SIG-M5 treated with dmso at 0.1 percent for 504 hours (cell line): ENCODE measurements at regions not wholly inside any gene's neighbourhood (a gene's known extent, or its start where the extent isn't known, plus 50 kb on each side); places are given as distances from the start of the nearest gene placed in this dataset.

ENCODE experiments used
- DNase-seq: peaks from one replicate; lab custom pipeline; 2025; ENCODE audit not compliant: unreplicated experiment; lab: John Stamatoyannopoulos, UW

DNA sequence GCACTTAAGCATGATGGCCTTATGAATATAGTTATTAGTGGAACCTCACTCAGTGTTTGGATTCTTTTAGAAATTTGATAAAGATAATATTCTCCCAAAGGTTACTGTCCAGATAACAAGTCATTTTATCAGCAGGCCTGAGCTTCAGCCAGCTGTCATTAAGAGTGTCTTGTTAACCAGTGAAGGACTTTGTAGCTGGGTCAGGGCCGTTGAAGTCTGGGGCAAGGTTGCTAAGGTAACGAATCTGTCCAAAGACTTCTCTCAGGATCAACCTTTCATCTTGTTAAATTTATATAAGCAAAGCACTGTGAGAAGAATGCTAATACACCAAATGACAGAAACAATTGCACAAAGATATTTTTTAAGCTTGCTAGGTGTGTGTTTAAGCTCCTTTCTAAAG is 271.3 kb upstream of the TMPO start:
- DNase-seq = no peak

DNA sequence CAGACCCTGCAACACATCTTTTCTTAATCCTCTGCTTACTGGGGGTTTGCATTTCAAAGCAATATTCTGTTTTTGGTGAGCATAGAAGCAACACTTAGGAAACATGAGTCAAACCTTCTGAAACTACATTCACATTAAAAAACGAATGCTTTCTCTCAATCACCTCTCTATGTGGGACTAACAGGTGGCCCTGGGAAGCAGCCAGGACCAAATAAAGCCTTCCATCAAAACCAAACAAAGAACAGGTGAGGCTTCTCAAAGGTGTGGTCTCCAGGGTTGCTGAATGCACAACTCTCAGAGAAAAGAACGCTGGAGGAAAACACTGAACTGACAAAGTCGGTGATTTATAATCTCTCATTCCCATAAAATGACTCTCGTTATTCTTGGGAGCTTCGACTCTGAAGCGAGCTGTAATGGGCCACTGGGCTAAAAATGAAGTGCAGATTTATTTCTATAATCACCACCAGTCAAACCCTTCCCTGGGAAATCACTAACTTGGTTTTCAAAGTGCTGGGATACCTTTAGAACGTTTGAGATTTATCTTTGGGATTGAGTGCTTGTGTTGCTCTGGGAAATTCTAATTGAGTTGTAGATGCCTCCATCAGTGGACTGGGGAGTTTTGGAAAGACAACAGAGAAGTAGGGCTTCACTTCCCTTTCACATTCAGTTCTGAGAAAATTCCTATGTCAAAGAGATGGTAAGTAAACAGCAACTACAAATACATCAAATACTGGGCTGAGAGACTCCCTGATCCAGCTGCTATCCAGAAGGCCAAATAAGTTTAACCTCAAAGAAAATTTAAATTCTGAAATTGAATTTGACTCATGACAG is 262.0 kb upstream of the TMPO start:
- DNase-seq = no peak

DNA sequence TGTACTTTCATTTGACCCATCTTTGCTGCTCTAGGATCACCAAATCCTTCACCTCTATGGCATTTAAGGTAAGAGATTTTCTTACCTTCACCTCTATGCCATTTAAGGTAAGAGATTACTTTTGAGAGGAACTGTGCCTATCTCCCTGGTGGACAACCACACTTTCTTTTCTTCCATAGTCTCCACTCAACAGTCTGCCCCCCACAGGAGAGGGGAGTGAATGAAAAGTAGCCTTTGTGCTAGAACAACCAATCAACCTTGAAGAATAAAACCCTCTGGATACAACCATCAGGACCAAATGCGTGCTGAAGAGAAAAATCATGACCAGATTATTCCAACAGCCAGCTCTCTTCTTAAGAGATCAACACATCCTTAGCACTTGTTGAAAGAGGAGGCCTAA is 258.6 kb upstream of the TMPO start:
- no peak for DNase-seq

DNA sequence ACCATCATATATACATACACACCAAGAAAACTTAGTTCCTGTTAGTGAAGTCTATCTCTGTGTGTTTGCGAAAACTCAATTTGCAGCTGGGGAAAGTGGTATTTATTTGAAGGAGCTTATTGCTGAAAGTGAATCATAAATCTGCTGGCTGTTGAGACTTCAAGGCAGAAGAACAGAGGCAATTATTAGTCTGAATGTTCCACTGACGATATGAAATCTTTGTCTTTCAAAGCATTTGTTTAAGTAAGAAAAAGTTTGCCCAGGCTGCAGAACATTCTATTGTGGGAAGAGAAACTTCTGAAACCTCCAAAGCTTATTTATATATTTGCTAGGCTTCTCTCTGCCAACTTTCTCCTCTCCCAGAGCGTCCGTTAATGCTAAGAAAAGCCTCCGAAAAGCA is 255.7 kb upstream of the TMPO start:
- DNase-seq = peak; percentile 89

DNA sequence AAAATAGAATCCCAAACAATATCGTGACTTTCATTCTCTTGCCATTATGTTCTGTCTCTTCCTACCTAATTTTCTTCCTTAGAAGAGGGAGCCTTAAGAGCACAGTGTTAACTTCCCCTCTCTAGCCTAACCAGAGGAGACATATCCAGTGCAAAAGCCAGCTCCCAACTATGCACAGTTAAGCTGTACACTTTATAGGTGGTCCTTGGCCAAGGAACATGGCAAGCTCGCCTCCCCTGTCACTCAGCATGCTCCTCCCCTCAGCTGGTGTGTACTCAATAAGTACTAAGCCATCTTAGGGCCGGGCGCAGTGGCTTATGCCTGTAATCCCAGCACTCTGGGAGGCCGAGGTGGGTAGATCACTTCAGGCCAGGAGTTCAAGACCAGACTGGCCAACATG is 255.1 kb upstream of the TMPO start:
- DNase-seq = peak; percentile 33

DNA sequence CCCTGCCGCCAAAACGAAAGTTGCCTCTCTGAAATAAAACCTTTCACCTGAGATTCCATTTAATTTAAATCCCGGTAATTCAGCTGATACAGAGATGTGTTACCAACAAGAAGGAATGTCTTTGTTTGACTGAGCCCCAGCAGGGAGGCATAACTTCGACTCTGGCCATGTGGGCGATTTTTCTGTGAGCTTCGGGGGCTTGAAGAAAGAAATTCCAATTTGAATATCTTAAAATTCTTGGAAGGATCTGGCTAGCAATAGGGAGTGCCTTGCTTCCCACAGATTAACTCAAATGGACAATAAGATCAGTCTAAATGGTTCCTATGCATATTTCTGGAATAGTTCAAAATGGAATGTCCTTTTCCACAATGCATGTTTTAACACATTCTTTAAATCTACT is 252.5 kb upstream of the TMPO start:
- no peak for DNase-seq

DNA sequence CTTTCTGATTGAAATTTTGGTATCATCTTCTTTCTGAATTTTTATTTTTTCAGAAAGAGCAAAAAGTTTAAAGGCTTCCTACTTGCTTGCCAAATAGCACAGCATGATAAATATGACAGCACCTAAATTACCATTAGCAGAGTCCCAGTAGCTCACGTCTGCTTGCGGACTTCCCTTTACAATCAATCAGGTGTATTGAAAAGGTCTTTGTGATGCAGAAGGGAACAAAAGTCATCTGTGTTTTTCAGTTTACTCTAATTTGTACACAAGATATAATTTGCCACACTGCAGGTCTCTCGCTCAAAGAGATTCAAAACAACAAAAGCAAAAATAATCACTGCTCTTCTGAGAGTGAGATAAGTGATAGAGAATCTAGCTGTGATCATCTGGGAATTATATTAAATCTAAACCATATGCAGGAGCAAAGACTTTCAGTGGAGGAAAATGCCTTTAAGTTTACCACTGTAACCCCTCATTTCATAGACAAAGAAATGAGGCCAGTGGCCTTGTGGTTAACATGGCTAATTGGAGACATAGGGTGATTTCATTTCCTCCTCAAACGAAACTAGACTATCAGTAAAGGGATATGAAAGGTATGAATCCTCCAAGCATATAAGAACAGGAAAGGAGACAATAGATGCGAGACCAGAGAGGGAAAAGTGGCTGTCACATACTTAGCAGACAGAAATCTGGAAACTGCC is 240.8 kb upstream of the TMPO start:
- peak; percentile 44 for DNase-seq

DNA sequence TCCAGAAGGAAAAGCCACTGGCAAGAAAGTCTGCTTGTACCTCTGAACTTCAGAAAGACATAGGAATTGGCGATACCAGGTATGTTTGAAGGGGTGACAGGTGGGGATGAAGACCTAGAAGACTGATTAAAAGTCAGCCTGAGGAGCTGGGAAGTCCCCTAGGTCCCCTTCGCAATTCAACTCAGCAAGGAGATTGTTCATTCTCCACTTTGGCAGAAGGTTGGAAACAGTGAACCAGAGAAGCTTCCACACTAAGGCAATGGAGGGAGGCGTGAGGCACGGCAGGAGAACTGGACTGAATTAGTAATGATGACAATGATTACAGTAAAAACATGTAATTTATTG is 240.3 kb upstream of the TMPO start:
- DNase-seq = no peak

DNA sequence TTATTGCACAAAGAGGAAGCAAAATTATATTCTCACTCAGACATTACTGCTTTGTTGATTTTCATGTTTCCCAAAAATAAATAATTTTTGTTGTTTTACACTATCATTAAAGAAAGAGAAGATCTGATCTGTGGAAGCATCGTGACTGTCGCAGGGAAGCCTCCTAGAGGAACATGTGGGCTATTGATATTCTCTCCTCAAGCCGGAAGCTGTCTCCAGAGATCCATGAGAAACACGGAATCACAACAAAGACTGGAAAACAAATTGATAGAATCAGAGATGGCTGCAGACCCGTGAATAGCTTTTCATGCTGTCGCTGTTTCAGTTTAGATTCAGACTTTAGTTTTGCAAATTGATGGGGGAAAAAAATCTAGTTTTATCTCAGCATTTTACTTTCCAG is 235.2 kb upstream of the TMPO start:
- no peak for DNase-seq

DNA sequence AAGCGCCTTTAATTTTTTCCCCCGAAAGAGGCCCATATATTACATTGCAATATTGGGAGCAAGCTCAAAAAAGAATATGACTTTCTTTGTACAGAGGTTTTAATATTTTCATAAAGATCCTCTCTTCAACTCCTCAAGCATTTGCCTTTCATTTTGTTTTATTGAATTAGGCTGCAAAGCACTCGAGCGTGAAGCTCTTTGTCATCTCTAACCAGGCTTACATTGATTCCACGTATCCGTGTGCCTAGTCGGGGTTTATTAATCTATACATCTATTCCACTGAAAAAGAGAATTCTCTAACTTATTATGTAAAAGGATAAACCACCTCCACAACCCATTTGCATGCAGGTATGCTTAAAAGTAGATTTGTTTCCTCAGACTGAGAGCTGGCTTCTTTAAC is 234.8 kb upstream of the TMPO start:
- DNase-seq = no peak

DNA sequence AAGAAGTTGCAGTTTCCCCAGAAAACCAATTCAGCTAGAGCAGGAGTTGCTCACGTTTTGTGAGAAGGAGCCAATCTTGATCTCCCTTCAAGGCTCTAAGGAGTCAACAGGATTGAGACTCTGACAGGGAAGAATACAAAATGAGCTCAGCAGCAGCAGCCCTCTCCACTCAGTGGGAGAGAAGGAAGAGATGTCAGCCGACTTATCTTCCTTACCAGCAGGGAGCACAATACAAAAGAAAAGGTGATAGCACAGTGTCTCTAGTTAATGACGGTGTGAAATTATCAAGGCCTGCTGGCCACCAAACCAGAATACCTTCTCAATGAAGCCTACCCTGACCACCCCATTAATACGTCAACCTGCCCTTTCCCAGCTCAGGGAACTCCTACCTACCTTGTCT is 223.6 kb upstream of the TMPO start:
- no peak for DNase-seq

DNA sequence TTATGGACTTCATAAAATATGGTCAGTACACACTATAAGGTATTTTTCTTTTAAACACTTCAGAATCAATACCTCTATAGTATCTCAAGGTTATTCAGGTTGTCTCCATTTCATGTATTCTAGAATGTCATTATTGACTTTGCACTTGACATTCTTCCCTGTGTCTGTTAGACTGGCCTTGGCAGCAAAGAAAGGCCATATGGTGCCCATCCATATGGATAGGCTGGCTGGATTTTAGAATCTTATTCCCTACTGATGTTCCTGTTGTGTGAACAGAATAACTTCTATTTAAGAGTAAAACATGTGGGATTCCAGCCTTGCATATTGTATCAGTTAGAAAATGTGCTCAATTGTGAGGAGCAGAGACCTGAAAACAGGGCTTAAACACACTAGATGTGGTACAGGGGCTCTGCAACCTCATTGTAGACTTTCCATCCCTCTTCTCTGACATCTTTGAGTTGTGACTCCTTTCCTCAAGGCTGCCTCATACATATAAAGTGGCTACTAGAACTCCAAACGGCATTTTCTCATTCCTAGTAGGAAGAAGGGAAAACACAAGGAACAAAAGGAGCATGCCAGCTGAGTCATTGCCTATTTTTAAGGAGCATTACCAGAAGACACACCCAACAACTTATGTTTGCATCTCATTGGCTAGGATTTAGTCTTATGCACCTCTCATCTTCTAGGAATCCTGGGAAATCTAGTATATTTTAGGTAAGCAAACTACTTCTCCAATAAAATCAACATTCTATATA is 221.2 kb upstream of the TMPO start:
- no peak for DNase-seq

DNA sequence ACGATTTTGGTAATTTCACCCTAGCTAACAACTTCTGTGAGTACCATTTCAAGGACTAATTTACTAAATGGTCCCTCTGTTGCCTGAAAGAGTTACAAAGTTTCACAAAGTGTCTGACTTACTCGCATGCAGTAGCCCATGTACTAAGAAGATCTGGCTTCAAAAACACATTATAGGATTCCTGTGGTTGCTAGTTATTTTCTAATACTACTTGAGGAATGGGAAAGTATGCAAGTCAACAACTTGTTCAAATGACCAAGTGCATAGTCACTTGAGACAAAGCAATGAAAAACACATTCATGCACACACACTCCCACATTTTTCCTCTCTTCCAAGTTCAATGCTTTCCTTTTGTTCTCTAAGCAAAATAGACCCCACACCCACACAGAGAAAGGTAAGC is 219.7 kb upstream of the TMPO start:
- DNase-seq = no peak

DNA sequence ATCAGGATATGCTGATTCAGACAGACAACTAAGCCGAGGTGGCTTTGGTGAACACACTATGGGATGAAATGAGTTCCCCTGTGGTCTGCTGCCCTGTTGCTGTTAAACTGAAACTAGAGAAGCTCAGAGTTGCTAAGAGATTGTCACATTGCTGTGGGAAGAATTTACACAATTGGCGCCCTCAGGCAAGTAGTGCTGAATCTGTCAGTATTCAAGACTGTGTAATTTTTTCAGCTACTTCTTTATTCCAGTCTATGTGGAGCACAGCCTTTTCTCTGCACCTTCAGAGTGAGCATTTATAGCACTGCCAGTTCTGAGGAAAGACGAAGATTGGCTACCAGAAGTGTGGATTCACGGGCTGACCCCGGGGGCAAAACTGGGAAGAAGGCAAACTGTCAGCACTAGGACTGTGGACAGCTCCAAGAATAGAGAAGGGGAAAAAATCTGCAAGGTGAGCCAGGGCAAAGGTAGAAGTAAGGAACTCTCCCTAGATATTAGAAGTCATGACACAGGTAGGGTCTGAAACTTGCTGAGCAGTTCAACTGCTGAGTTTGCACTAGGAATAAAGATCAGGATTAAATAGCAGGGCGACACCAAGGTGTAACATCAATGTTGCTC is 218.8 kb upstream of the TMPO start:
- DNase-seq = no peak

DNA sequence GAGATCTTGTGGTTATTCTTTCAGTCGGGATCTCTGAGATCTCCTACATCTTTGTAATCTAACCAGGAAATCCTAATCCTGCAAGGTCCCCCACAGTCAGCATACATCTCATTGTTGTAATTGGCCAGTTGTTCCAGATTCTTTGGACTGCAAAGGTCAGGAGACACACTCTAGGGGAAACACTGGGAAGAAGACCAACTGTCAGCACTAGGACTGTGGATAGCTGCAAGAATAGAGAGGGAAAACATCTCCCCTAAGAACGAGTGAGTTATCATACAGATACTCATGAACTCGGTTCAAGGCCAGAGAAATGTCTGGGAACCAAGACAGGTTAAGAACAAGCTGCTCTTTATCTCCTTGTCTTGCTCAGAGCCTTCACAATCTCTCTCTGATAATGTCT is 217.9 kb upstream of the TMPO start:
- no peak for DNase-seq

DNA sequence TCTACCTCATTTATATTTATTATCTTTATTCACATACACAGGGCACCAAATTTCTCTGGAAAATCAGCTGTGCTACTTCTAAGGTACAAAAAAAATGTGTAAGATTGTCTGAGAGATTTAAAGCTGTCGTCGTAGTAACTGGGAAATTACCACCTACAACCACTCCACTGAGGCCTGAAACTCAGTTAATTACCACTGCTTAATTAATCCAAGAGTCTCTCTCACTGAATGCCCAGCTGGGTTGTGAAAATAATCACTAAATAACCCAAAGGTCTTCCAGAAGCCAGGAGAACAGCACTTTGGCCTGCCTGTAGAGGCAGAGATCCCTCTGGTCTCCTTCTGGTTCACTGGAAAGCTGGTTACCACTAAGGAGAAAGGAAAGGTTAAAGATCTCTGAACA is 207.2 kb upstream of the TMPO start:
- DNase-seq = no peak

DNA sequence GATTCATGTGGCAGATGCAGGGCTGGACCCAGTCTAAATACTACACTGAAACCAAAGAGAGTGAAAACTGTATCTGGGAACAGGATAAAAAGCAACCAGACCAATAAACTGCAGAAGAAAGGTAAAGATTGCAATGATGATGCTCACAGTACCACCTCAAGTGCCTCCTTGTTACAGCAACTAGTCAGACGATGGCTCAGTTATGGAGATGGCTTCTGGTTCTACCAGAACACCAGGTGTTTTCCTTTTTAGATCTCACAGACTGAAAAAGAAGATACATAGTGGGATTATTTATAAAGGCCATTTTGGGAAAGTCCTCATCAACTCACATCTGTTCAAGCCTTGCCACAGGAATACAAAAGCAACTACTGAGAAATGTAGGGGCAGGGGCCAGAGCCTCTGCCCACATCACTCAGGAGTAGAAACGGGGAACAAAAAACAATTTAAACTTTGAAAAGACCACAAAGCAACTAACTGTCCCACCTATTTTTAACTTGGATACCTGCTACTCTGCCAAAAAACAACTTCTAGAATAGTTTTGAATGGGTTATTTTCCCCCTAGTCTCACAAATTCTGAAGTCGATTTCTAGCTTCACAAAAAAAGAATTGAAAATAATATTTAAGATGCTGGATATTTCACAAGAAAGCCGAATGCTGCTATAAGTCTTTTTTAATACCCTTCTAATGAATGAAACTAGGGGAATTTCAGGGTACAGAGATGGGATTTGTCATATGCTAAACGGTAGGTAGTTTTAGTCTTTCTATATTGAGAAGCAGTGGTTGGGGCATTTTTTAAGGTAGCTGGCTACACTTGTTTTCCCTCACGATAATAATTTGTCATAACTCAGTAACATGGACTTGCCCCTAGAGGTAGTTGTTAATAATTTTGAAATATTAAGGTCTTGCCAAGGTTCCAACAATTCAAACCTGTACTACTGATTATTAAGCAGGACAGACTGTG is 197.2 kb upstream of the TMPO start:
- no peak for DNase-seq

DNA sequence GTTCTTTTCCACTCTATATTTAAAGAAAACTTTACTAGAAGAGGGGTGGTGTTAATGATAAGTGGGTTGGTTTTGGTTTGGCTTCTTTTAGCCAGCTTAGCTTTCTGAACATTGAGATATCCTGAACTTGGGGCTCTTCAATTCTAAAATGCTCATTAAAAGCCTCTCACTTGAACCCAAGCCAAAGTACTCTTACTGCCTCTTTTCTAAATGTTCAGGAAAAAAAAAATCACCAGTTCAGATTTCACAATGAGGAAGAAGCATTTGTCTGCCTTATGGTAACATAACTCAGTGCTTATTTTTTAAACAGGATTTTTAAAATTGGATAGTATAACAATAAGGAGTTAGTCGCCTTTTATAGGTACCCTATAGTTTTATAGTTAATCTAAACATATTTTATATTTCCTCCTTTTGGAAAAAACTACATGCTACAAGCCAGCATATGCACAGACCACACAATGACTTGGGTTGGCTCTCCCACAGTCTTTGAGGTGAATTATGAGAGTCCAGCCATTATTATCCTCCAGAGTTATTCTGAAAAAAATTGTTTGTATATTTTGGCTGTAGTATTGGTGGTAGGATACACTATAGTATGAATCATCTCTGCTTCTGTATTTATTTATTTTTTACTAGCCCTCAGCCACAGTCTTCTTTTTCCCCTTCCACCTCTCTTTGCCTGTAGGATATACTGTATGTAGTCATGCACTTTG is 195.5 kb upstream of the TMPO start:
- DNase-seq = no peak

DNA sequence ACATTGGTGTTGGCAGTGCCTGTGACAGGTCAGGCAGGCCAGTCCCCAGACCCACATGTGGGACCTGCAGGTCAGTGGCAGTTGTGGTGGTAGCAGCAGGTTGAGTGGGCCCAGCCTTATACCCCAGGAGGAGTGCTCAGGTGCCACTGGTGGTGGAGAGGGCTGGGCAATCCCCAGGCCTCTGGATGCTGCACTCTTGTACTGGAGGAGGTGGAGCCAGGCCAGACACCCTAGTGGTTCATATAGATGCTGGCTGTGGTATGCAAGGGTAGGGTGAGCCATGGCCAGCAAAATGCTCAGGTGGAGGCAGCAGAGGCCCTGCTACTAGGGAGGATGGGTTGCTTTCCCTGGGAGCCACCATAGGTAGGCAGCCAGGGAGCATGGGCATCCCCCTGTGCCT is 190.4 kb upstream of the TMPO start:
- no peak for DNase-seq

DNA sequence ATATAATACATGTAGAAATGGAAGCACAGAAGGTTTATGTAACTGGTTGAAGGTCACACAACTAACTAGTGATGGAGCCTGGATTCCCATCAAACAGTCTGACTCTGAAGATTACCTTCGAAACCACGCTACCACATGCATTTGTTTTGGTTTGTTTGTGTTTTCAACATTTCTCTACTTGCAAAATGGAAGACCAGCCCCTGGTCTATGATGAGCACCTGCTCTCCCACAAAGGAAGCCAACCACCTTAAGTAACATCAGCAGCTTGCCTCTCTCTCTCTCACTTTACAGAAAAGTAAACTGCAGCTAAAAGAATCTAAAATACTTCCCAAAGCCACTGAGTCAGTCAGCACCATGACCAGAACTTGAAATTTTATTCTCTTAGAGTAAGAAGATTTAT is 186.9 kb upstream of the TMPO start:
- DNase-seq = no peak
